HG02970 (cell line): ENCODE measurements at regions not wholly inside any gene's neighbourhood (a gene's known extent, or its start where the extent isn't known, plus 50 kb on each side); places are given as distances from the start of the nearest gene placed in this dataset.

ENCODE experiments used
- ATAC-seq: cut with Tn5 transposase; IDR thresholded peaks from one replicate; pipeline ENCODE4 v1.9.1; 2021; ENCODE audit warnings: mild to moderate bottlenecking, moderate library complexity, moderate number of reproducible peaks; ENCODE audit not compliant: unreplicated experiment, low FRiP score

GRCh38 chr4:20624793-20625374 lies 75.4 kb upstream of the PACRGL start:
- no peak for ATAC-seq

- ATAC-seq: no peak
Observed at GRCh38 chr4:20625426-20625825, 74.8 kb upstream of the PACRGL start.

- ATAC-seq: no peak
Observed at GRCh38 chr4:20626326-20627005, 73.8 kb upstream of the PACRGL start.

- ATAC-seq: no peak
Observed at GRCh38 chr4:20627866-20628265, 72.4 kb upstream of the PACRGL start.

- ATAC-seq: no peak
Observed at GRCh38 chr4:20629186-20630106, 70.8 kb upstream of the PACRGL start.

- ATAC-seq: no peak
Observed at GRCh38 chr4:20638825-20639224, 61.4 kb upstream of the PACRGL start.

GRCh38 chr4:20639346-20639745 lies 60.9 kb upstream of the PACRGL start:
- no peak for ATAC-seq

GRCh38 chr4:20640989-20641388 lies 59.3 kb upstream of the PACRGL start:
- no peak for ATAC-seq

- ATAC-seq: no peak
Observed at GRCh38 chr4:20641976-20642375, 58.3 kb upstream of the PACRGL start.

GRCh38 chr4:20643631-20644030 lies 56.6 kb upstream of the PACRGL start:
- no peak for ATAC-seq

GRCh38 chr4:20645236-20645635 lies 55.0 kb upstream of the PACRGL start:
- ATAC-seq: no peak

GRCh38 chr4:20646287-20646686 lies 54.0 kb upstream of the PACRGL start:
- no peak for ATAC-seq
